WTC11 (cell line): ENCODE measurements at regions not wholly inside any gene's neighbourhood (a gene's known extent, or its start where the extent isn't known, plus 50 kb on each side); places are given as distances from the start of the nearest gene placed in this dataset.

Source experiments
- ATF1 ChIP-seq: sonication (generic); formaldehyde crosslinking; IDR thresholded peaks from 2 replicates; pipeline ENCODE4 v1.8.1; 2023; ENCODE audit warnings: mild to moderate bottlenecking, moderate library complexity, missing genetic modification reagents
- ELF4 ChIP-seq: sonication (generic); formaldehyde crosslinking; IDR thresholded peaks from 2 replicates; pipeline ENCODE4 v1.8.1; 2022; ENCODE audit warnings: low read depth, mild to moderate bottlenecking, moderate library complexity, missing genetic modification reagents
- FOXJ3 ChIP-seq: sonication (generic); formaldehyde crosslinking; IDR thresholded peaks from 2 replicates; pipeline ENCODE4 v1.9.0; 2021; ENCODE audit warnings: missing genetic modification reagents, mild to moderate bottlenecking, borderline replicate concordance
- GRHL2 ChIP-seq: fragments of 250-450 bp; sonication (Bioruptor Pico); IDR thresholded peaks from 2 replicates; pipeline ENCODE4 v1.8.0; 2022; ENCODE audit warnings: mild to moderate bottlenecking, moderate library complexity; ENCODE audit not compliant: insufficient replicate concordance, severe bottlenecking
- KAT7 ChIP-seq: sonication (generic); formaldehyde crosslinking; IDR thresholded peaks from 2 replicates; pipeline ENCODE4 v1.8.1; 2023; ENCODE audit warnings: missing genetic modification reagents, mild to moderate bottlenecking, borderline replicate concordance
- NR1H2 ChIP-seq: sonication (generic); formaldehyde crosslinking; IDR thresholded peaks from 2 replicates; pipeline ENCODE4 v1.9.0; 2021; ENCODE audit warnings: mild to moderate bottlenecking, moderate library complexity, missing genetic modification reagents
- NR2C2 ChIP-seq: sonication (generic); formaldehyde crosslinking; IDR thresholded peaks from 2 replicates; pipeline ENCODE4 v1.8.0; 2022; ENCODE audit warnings: mild to moderate bottlenecking, missing genetic modification reagents
- NR3C1 ChIP-seq: sonication (generic); formaldehyde crosslinking; conservative IDR thresholded peaks from 2 replicates; pipeline ENCODE4 v1.8.1; 2023; ENCODE audit warnings: low read depth, mild to moderate bottlenecking, missing genetic modification reagents
- RORB ChIP-seq: fragments of 250-450 bp; sonication (Bioruptor Pico); IDR thresholded peaks from 2 replicates; pipeline ENCODE4 v1.9.0; 2021; ENCODE audit warnings: mild to moderate bottlenecking
- SMAD3 ChIP-seq: sonication (generic); formaldehyde crosslinking; IDR thresholded peaks from 2 replicates; pipeline ENCODE4 v1.8.0; 2022; ENCODE audit warnings: missing genetic modification reagents, mild to moderate bottlenecking, borderline replicate concordance
- SMAD4 ChIP-seq: sonication (generic); formaldehyde crosslinking; IDR thresholded peaks from 2 replicates; pipeline ENCODE4 v1.8.0; 2022; ENCODE audit warnings: mild to moderate bottlenecking, missing genetic modification reagents
- SP1 ChIP-seq: sonication (generic); formaldehyde crosslinking; conservative IDR thresholded peaks from 2 replicates; pipeline ENCODE4 v1.8.1; 2022; ENCODE audit warnings: missing genetic modification reagents
- TP53 ChIP-seq: sonication (generic); formaldehyde crosslinking; IDR thresholded peaks from 2 replicates; pipeline ENCODE4 v1.8.1; 2023; ENCODE audit warnings: mild to moderate bottlenecking, missing genetic modification reagents
- ZBTB21 ChIP-seq: sonication (generic); formaldehyde crosslinking; IDR thresholded peaks from 2 replicates; pipeline ENCODE4 v1.8.1; 2023; ENCODE audit warnings: mild to moderate bottlenecking, missing genetic modification reagents, borderline replicate concordance
- ZNF138 ChIP-seq: sonication (generic); formaldehyde crosslinking; conservative IDR thresholded peaks from 2 replicates; pipeline ENCODE4 v1.8.1; 2022; ENCODE audit warnings: mild to moderate bottlenecking, moderate library complexity, missing genetic modification reagents
- ZNF423 ChIP-seq: fragments of 250-450 bp; sonication (Bioruptor Pico); IDR thresholded peaks from 2 replicates; pipeline ENCODE4 v2.1.2; 2022; ENCODE audit warnings: mild to moderate bottlenecking, moderate library complexity
- TF ChIP-seq, protein P1 (sequence below): sonication (generic); formaldehyde crosslinking; IDR thresholded peaks from 2 replicates; pipeline ENCODE4 v1.8.0; 2023; ENCODE audit warnings: missing genetic modification reagents, mild to moderate bottlenecking, borderline replicate concordance
- TF ChIP-seq, protein P2 (sequence below): sonication (generic); formaldehyde crosslinking; IDR thresholded peaks from 2 replicates; pipeline ENCODE4 v1.8.1; 2022; ENCODE audit warnings: mild to moderate bottlenecking, missing genetic modification reagents, moderate library complexity, borderline replicate concordance
- TF ChIP-seq, protein P3 (sequence below): fragments of 250-450 bp; sonication (Bioruptor Pico); IDR thresholded peaks from 2 replicates; pipeline ENCODE4 v1.9.0; 2021; ENCODE audit warnings: moderate library complexity, mild to moderate bottlenecking, inconsistent platforms, borderline replicate concordance
- TF ChIP-seq, protein P4 (sequence below): sonication (generic); formaldehyde crosslinking; IDR thresholded peaks from 2 replicates; pipeline ENCODE4 v1.8.1; 2022; ENCODE audit warnings: missing genetic modification reagents, borderline replicate concordance
- TF ChIP-seq, protein P5 (sequence below): fragments of 250-450 bp; sonication (Bioruptor Pico); IDR thresholded peaks from 2 replicates; pipeline ENCODE4 v2.1.2; 2022; ENCODE audit warnings: mild to moderate bottlenecking, moderate library complexity
- TF ChIP-seq, protein P6 (sequence below): fragments of 250-450 bp; sonication (Bioruptor Pico); IDR thresholded peaks from 2 replicates; pipeline ENCODE4 v1.9.0; 2021; ENCODE audit warnings: mild to moderate bottlenecking
- TF ChIP-seq, protein P7 (sequence below): sonication (generic); formaldehyde crosslinking; IDR thresholded peaks from 2 replicates; pipeline ENCODE4 v1.8.0; 2022; ENCODE audit warnings: mild to moderate bottlenecking, missing genetic modification reagents
- TF ChIP-seq, protein P8 (sequence below): sonication (generic); formaldehyde crosslinking; IDR thresholded peaks from 2 replicates; pipeline ENCODE4 v1.8.0; 2022; ENCODE audit warnings: missing genetic modification reagents

DNA sequence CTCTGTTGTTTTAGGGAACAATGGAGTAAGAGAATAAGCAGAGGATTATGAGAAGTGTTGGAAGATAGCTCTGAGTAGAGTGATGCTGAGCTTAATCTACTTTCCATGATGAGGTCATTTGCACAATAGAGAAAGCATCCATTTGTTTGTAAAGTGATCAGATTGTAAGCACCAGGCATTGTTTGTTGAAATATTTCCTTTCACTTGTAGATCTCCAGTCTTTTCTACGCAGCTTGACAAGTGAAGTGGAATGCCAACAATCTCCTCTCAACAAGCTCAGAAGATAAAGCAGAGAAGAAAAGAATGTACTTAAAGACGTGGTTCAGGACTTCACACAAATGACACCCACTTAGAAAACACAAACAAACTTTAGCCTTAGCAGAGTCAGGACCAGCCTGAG, 80.1 kb upstream of the MARCKS start (continued):
- TF ChIP-seq, protein P1, sequence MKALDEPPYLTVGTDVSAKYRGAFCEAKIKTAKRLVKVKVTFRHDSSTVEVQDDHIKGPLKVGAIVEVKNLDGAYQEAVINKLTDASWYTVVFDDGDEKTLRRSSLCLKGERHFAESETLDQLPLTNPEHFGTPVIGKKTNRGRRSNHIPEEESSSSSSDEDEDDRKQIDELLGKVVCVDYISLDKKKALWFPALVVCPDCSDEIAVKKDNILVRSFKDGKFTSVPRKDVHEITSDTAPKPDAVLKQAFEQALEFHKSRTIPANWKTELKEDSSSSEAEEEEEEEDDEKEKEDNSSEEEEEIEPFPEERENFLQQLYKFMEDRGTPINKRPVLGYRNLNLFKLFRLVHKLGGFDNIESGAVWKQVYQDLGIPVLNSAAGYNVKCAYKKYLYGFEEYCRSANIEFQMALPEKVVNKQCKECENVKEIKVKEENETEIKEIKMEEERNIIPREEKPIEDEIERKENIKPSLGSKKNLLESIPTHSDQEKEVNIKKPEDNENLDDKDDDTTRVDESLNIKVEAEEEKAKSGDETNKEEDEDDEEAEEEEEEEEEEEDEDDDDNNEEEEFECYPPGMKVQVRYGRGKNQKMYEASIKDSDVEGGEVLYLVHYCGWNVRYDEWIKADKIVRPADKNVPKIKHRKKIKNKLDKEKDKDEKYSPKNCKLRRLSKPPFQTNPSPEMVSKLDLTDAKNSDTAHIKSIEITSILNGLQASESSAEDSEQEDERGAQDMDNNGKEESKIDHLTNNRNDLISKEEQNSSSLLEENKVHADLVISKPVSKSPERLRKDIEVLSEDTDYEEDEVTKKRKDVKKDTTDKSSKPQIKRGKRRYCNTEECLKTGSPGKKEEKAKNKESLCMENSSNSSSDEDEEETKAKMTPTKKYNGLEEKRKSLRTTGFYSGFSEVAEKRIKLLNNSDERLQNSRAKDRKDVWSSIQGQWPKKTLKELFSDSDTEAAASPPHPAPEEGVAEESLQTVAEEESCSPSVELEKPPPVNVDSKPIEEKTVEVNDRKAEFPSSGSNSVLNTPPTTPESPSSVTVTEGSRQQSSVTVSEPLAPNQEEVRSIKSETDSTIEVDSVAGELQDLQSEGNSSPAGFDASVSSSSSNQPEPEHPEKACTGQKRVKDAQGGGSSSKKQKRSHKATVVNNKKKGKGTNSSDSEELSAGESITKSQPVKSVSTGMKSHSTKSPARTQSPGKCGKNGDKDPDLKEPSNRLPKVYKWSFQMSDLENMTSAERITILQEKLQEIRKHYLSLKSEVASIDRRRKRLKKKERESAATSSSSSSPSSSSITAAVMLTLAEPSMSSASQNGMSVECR (CRISPR knock-in tag): no peak
- TF ChIP-seq, protein P2, sequence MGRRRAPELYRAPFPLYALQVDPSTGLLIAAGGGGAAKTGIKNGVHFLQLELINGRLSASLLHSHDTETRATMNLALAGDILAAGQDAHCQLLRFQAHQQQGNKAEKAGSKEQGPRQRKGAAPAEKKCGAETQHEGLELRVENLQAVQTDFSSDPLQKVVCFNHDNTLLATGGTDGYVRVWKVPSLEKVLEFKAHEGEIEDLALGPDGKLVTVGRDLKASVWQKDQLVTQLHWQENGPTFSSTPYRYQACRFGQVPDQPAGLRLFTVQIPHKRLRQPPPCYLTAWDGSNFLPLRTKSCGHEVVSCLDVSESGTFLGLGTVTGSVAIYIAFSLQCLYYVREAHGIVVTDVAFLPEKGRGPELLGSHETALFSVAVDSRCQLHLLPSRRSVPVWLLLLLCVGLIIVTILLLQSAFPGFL (CRISPR knock-in tag): no peak
- TF ChIP-seq ZNF423 (CRISPR knock-in tag): no peak
- TF ChIP-seq, protein P3, sequence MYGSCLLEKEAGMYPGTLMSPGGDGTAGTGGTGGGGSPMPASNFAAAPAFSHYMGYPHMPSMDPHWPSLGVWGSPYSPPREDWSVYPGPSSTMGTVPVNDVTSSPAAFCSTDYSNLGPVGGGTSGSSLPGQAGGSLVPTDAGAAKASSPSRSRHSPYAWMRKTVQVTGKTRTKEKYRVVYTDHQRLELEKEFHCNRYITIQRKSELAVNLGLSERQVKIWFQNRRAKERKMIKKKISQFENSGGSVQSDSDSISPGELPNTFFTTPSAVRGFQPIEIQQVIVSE: no peak
- TF ChIP-seq KAT7 (CRISPR knock-in tag): no peak
- TF ChIP-seq, protein P4, sequence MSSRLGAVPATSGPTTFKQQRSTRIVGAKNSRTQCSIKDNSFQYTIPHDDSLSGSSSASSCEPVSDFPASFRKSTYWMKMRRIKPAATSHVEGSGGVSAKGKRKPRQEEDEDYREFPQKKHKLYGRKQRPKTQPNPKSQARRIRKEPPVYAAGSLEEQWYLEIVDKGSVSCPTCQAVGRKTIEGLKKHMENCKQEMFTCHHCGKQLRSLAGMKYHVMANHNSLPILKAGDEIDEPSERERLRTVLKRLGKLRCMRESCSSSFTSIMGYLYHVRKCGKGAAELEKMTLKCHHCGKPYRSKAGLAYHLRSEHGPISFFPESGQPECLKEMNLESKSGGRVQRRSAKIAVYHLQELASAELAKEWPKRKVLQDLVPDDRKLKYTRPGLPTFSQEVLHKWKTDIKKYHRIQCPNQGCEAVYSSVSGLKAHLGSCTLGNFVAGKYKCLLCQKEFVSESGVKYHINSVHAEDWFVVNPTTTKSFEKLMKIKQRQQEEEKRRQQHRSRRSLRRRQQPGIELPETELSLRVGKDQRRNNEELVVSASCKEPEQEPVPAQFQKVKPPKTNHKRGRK (CRISPR knock-in tag): no peak
- TF ChIP-seq ELF4: no peak
- no peak for TF ChIP-seq TP53 (CRISPR knock-in tag)
- no peak for TF ChIP-seq SMAD4 (CRISPR knock-in tag)
- TF ChIP-seq NR1H2 (CRISPR knock-in tag): no peak
- TF ChIP-seq ZNF138: no peak
- TF ChIP-seq, protein P5, sequence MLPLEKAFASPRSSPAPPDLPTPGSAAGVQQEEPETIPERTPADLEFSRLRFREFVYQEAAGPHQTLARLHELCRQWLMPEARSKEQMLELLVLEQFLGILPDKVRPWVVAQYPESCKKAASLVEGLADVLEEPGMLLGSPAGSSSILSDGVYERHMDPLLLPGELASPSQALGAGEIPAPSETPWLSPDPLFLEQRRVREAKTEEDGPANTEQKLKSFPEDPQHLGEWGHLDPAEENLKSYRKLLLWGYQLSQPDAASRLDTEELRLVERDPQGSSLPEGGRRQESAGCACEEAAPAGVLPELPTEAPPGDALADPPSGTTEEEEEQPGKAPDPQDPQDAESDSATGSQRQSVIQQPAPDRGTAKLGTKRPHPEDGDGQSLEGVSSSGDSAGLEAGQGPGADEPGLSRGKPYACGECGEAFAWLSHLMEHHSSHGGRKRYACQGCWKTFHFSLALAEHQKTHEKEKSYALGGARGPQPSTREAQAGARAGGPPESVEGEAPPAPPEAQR (CRISPR knock-in tag): no peak
- TF ChIP-seq, protein P6, sequence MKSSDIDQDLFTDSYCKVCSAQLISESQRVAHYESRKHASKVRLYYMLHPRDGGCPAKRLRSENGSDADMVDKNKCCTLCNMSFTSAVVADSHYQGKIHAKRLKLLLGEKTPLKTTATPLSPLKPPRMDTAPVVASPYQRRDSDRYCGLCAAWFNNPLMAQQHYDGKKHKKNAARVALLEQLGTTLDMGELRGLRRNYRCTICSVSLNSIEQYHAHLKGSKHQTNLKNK (CRISPR knock-in tag): peak; percentile 98; the same call in 1 of the 2 replicates
- no peak for TF ChIP-seq GRHL2
- TF ChIP-seq SP1 (CRISPR knock-in tag): no peak
- no peak for TF ChIP-seq ATF1 (CRISPR knock-in tag)
- TF ChIP-seq RORB (CRISPR knock-in tag): peak; percentile 86; the same call in 1 of the 2 replicates
- TF ChIP-seq, protein P7, sequence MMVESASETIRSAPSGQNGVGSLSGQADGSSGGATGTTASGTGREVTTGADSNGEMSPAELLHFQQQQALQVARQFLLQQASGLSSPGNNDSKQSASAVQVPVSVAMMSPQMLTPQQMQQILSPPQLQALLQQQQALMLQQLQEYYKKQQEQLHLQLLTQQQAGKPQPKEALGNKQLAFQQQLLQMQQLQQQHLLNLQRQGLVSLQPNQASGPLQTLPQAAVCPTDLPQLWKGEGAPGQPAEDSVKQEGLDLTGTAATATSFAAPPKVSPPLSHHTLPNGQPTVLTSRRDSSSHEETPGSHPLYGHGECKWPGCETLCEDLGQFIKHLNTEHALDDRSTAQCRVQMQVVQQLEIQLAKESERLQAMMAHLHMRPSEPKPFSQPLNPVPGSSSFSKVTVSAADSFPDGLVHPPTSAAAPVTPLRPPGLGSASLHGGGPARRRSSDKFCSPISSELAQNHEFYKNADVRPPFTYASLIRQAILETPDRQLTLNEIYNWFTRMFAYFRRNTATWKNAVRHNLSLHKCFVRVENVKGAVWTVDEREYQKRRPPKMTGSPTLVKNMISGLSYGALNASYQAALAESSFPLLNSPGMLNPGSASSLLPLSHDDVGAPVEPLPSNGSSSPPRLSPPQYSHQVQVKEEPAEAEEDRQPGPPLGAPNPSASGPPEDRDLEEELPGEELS (CRISPR knock-in tag): peak; percentile 76; the same call in 1 of the 2 replicates
- TF ChIP-seq FOXJ3 (CRISPR knock-in tag): no peak; the same call in 1 of the 2 replicates
- TF ChIP-seq NR3C1 (CRISPR knock-in tag): no peak
- TF ChIP-seq, protein P8, sequence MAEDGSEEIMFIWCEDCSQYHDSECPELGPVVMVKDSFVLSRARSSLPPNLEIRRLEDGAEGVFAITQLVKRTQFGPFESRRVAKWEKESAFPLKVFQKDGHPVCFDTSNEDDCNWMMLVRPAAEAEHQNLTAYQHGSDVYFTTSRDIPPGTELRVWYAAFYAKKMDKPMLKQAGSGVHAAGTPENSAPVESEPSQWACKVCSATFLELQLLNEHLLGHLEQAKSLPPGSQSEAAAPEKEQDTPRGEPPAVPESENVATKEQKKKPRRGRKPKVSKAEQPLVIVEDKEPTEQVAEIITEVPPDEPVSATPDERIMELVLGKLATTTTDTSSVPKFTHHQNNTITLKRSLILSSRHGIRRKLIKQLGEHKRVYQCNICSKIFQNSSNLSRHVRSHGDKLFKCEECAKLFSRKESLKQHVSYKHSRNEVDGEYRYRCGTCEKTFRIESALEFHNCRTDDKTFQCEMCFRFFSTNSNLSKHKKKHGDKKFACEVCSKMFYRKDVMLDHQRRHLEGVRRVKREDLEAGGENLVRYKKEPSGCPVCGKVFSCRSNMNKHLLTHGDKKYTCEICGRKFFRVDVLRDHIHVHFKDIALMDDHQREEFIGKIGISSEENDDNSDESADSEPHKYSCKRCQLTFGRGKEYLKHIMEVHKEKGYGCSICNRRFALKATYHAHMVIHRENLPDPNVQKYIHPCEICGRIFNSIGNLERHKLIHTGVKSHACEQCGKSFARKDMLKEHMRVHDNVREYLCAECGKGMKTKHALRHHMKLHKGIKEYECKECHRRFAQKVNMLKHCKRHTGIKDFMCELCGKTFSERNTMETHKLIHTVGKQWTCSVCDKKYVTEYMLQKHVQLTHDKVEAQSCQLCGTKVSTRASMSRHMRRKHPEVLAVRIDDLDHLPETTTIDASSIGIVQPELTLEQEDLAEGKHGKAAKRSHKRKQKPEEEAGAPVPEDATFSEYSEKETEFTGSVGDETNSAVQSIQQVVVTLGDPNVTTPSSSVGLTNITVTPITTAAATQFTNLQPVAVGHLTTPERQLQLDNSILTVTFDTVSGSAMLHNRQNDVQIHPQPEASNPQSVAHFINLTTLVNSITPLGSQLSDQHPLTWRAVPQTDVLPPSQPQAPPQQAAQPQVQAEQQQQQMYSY (CRISPR knock-in tag): no peak
- TF ChIP-seq SMAD3 (CRISPR knock-in tag): no peak
- no peak for TF ChIP-seq NR2C2
- no peak for TF ChIP-seq ZBTB21 (CRISPR knock-in tag)
